ENCODE measurements at regions not wholly inside any gene's neighbourhood (a gene's known extent, or its start where the extent isn't known, plus 50 kb on each side); places are given as distances from the start of the nearest gene placed in this dataset.

GRCh38 chr10:61217851-61218565 is 235.2 kb downstream of the TMEM26 start:
- in situ Hi-C loops (cut with HindIII; ENCODE audit: extremely low pct_ligation_motif_present, low pct_unique_long_range_greater_than_20kb) (no loop called here), intact Hi-C loops (cut with micrococcal nuclease; ENCODE audit: unreplicated experiment) (no loop called here)
- H4K20me1 ChIP-seq (ENCODE audit: insufficient read depth, low read length): no peaks in the 10 kb centered on the region
- TF ChIP-seq KAT7 (CRISPR knock-in tag; IDR thresholded peaks at IDR 0.05; ENCODE audit: borderline replicate concordance) (no peak), STAG1 (CRISPR knock-in tag; IDR thresholded peaks at IDR 0.05) (no peak), ZNF30 (CRISPR knock-in tag; IDR thresholded peaks at IDR 0.05) (no peak), PAXIP1 (CRISPR knock-in tag; conservative IDR thresholded peaks at IDR 0.05) (no peak), MTA1 (CRISPR knock-in tag; IDR thresholded peaks at IDR 0.05; ENCODE audit: borderline replicate concordance) (no peak)
- H2AFZ ChIP-seq (ENCODE audit: low read length): no peak overlapping the region
- DNase-seq (ENCODE audit: low spot score): no peak
- FAIRE-seq: no peak
- no TSS peak for BruUV-seq (replicated peaks)
- ChIA-PET CTCF (ENCODE audit: low intra/inter-chr PET ratio, low total read pairs) (no interaction called here), POLR2A (no interaction called here)
- no peaks in the 10 kb centered on the region for H3K9me3 ChIP-seq (ENCODE audit: low read length)
- WGBS (ENCODE audit: low lambda C conversion rate): 38% methylated on average over 3 of the region's 3 CpGs
- H3K27ac ChIP-seq (ENCODE audit: extremely low read length, insufficient read depth, low read length): no peak overlapping the region
- H3K79me2 ChIP-seq (ENCODE audit: insufficient read depth, low read length): no peaks in the 10 kb centered on the region
- no peak overlapping the region for H3K4me3 ChIP-seq (replicated peaks in 1 of 3; ENCODE audit: insufficient read depth in 1 of 3, low read depth in 2 of 3, low read length in 3 of 3)
- H3K36me3 ChIP-seq (replicated peaks in 1 of 2; ENCODE audit: control insufficient read depth in 1 of 2, insufficient read depth in 2 of 2, low read length in 2 of 2): no peaks in the 10 kb centered on the region
- no peak overlapping the region for H3K4me2 ChIP-seq (ENCODE audit: low read depth, low read length)
- no peak overlapping the region for H3K9ac ChIP-seq (ENCODE audit: insufficient read depth, low read depth, low read length)
- H3K27me3 ChIP-seq (ENCODE audit: control insufficient read depth in 1 of 2, insufficient read depth in 2 of 2, low read length in 2 of 2): no peaks in the 10 kb centered on the region
- no peaks in the 10 kb centered on the region for H3K4me1 ChIP-seq (ENCODE audit: insufficient read depth, low read length)
- ATAC-seq: no peak
